ENCODE measurements at regions not wholly inside any gene's neighbourhood (a gene's known extent, or its start where the extent isn't known, plus 50 kb on each side); places are given as distances from the start of the nearest gene placed in this dataset.

DNA sequence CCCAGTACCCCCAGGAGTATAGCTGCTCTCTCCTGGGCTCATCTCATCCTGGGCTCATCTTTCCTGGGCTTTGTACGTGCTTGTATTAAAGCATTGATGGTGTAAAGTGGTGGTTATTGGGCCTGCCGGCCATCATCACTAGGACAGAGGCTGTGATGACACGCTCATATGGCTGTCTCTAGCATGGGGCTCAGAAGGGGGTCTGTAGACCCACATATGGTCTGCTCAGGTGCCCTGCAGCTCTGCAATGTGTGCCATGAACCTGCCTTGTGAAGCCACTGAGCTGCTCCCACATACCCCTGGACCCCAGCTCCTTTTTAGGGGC, 143.4 kb downstream of the CDC5L start:
- TF ChIP-seq, protein P1, sequence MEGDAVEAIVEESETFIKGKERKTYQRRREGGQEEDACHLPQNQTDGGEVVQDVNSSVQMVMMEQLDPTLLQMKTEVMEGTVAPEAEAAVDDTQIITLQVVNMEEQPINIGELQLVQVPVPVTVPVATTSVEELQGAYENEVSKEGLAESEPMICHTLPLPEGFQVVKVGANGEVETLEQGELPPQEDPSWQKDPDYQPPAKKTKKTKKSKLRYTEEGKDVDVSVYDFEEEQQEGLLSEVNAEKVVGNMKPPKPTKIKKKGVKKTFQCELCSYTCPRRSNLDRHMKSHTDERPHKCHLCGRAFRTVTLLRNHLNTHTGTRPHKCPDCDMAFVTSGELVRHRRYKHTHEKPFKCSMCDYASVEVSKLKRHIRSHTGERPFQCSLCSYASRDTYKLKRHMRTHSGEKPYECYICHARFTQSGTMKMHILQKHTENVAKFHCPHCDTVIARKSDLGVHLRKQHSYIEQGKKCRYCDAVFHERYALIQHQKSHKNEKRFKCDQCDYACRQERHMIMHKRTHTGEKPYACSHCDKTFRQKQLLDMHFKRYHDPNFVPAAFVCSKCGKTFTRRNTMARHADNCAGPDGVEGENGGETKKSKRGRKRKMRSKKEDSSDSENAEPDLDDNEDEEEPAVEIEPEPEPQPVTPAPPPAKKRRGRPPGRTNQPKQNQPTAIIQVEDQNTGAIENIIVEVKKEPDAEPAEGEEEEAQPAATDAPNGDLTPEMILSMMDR (conservative IDR thresholded peaks at IDR 0.05; ENCODE audit: low read length): no peak
- no peak for TF ChIP-seq EZH2phosphoT487 (IDR thresholded peaks at IDR 0.05; ENCODE audit: borderline replicate concordance)

Measured in Loucy (cell line).